ENCODE measurements at regions not wholly inside any gene's neighbourhood (a gene's known extent, or its start where the extent isn't known, plus 50 kb on each side); places are given as distances from the start of the nearest gene placed in this dataset.

GRCh38 chr1:239765163-239765562, 326.5 kb upstream of the FMN2 start:
- TF ChIP-seq POLR2AphosphoS5 (IDR thresholded peaks at IDR 0.05) = no peak
- TF ChIP-seq POLR2A (IDR thresholded peaks at IDR 0.05) = no peak
- TF ChIP-seq CTCF (IDR thresholded peaks at IDR 0.05) = no peak
- no peak for TF ChIP-seq EP300 (IDR thresholded peaks at IDR 0.05)
